ENCODE measurements at regions not wholly inside any gene's neighbourhood (a gene's known extent, or its start where the extent isn't known, plus 50 kb on each side); places are given as distances from the start of the nearest gene placed in this dataset.

DNA sequence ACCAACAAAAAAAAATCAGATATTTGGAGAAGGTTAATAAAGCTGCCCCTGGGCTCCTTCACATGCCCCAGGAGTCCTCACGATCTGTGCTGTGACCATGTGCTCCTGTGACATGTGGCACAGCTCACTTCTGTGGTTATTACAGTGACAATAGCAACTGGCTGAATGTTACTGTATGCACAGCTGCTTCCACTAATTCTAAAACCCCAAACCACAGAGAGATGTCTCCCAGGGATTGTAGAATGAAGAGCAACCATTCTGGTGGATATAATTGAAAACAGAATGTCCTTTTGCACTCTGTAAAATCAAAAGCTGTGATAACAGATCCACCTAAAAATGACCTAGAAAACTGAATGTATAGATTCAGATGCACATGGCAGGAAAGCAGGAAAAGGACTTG, 489.2 kb upstream of the CNTN4 start:
- TF ChIP-seq, protein P1, sequence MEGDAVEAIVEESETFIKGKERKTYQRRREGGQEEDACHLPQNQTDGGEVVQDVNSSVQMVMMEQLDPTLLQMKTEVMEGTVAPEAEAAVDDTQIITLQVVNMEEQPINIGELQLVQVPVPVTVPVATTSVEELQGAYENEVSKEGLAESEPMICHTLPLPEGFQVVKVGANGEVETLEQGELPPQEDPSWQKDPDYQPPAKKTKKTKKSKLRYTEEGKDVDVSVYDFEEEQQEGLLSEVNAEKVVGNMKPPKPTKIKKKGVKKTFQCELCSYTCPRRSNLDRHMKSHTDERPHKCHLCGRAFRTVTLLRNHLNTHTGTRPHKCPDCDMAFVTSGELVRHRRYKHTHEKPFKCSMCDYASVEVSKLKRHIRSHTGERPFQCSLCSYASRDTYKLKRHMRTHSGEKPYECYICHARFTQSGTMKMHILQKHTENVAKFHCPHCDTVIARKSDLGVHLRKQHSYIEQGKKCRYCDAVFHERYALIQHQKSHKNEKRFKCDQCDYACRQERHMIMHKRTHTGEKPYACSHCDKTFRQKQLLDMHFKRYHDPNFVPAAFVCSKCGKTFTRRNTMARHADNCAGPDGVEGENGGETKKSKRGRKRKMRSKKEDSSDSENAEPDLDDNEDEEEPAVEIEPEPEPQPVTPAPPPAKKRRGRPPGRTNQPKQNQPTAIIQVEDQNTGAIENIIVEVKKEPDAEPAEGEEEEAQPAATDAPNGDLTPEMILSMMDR (IDR thresholded peaks at IDR 0.05; ENCODE audit: extremely low read depth in 1 of 2, insufficient read depth in 1 of 2, low read depth in 1 of 2, low read length in 2 of 2) = no peak
- TF ChIP-seq POLR2A (IDR thresholded peaks at IDR 0.05; ENCODE audit: low read depth, low read length) (no peak), EZH2 (IDR thresholded peaks at IDR 0.05; ENCODE audit: borderline replicate concordance, low read depth, low read length, severe bottlenecking) (no peak), POLR2AphosphoS5 (IDR thresholded peaks at IDR 0.05; ENCODE audit: insufficient read depth, low read depth, low read length) (no peak), FOS (IDR thresholded peaks at IDR 0.05; ENCODE audit: borderline replicate concordance, insufficient read depth, low read length) (no peak), JUN (IDR thresholded peaks at IDR 0.05; ENCODE audit: borderline replicate concordance, insufficient read depth, insufficient read length, low read depth) (no peak), MYC (IDR thresholded peaks at IDR 0.05; ENCODE audit: low read depth, low read length) (no peak)
- TF ChIP-seq, protein P2, sequence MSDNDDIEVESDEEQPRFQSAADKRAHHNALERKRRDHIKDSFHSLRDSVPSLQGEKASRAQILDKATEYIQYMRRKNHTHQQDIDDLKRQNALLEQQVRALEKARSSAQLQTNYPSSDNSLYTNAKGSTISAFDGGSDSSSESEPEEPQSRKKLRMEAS (IDR thresholded peaks at IDR 0.05; ENCODE audit: insufficient read depth, insufficient read length) = no peak
